ENCODE measurements at regions not wholly inside any gene's neighbourhood (a gene's known extent, or its start where the extent isn't known, plus 50 kb on each side); places are given as distances from the start of the nearest gene placed in this dataset.
A peak's percentile ranks its signal among the peaks of the same experiment; 100 is the strongest.

DNA sequence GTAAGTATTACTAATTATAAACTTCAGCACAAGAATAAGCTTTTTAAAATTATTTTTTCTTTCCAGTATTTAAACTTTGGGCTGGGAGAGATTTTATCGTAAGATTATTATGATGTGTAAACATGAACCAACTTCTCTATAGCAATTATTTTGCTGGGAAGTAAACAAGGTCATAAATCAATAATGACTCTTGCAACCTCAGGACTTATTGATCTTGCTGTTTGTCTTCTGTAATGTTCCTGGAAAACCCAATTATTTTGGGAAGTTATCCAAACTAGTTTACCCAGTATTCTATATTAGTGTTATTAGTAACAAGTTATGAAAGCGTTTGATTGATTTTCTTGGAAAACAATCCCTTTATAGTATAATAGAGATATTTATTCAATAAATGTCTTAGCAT is 174.9 kb downstream of the PPP1R2C start:
- no peak for TF ChIP-seq POLR2A (IDR thresholded peaks at IDR 0.05)
- TF ChIP-seq, protein P1, sequence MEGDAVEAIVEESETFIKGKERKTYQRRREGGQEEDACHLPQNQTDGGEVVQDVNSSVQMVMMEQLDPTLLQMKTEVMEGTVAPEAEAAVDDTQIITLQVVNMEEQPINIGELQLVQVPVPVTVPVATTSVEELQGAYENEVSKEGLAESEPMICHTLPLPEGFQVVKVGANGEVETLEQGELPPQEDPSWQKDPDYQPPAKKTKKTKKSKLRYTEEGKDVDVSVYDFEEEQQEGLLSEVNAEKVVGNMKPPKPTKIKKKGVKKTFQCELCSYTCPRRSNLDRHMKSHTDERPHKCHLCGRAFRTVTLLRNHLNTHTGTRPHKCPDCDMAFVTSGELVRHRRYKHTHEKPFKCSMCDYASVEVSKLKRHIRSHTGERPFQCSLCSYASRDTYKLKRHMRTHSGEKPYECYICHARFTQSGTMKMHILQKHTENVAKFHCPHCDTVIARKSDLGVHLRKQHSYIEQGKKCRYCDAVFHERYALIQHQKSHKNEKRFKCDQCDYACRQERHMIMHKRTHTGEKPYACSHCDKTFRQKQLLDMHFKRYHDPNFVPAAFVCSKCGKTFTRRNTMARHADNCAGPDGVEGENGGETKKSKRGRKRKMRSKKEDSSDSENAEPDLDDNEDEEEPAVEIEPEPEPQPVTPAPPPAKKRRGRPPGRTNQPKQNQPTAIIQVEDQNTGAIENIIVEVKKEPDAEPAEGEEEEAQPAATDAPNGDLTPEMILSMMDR (IDR thresholded peaks at IDR 0.05), result no peak
- Histone ChIP-seq H3K4me1 (replicated peaks in 1 of 2) (no peaks in the 10 kb centered on the region), H3K27ac (no peak overlapping the region), H3K9me3 (replicated peaks in 1 of 3) (no peaks in the 10 kb centered on the region), H3K36me3 (replicated peaks in 1 of 2) (no peaks in the 10 kb centered on the region), H3K4me3 (no peak overlapping the region), H3K27me3 (peaks cover 4% of the 10 kb centered on the region)
- DNase-seq, result no peak
- WGBS, 4 donors, result 66 to 75% (median 73%) methylated on average over 2 of the region's 2 CpGs
- intact Hi-C loops (cut with DNase I), result no loop called here

DNA sequence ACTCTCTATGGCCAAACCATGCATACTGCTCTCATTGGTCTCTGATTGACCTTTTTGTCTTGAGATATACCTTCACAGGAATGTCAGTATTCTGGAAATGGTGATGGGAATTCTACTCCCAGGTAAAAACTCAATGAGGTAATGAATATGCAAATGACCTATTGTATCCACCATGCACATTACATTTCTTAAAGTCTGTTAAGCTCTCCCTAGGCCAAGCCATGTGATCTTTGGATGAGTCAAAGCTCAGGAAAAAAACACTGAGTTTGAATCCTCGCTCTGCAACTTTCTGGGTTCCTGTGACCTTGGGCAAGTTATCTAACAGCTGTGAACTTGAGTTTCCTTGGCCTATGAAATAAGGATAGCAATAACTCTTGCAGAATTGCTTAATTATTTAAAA is 175.4 kb downstream of the PPP1R2C start:
- TF ChIP-seq POLR2A (IDR thresholded peaks at IDR 0.05), result no peak
- TF ChIP-seq, protein P1 (IDR thresholded peaks at IDR 0.05), result no peak
- WGBS, 4 donors, result 13 to 46% (median 27%) methylated on average over 1 of the region's 1 CpG
- Histone ChIP-seq H3K27me3 (peaks cover 4% of the 10 kb centered on the region), H3K36me3 (replicated peaks in 1 of 2) (no peaks in the 10 kb centered on the region), H3K4me3 (no peak overlapping the region), H3K9me3 (replicated peaks in 1 of 3) (no peaks in the 10 kb centered on the region), H3K27ac (no peak overlapping the region), H3K4me1 (replicated peaks in 1 of 2) (no peaks in the 10 kb centered on the region)
- peak in 5 of 7 donors; percentile 16 to 41 (median 21) for DNase-seq
- intact Hi-C loops (cut with DNase I), result no loop called here

DNA sequence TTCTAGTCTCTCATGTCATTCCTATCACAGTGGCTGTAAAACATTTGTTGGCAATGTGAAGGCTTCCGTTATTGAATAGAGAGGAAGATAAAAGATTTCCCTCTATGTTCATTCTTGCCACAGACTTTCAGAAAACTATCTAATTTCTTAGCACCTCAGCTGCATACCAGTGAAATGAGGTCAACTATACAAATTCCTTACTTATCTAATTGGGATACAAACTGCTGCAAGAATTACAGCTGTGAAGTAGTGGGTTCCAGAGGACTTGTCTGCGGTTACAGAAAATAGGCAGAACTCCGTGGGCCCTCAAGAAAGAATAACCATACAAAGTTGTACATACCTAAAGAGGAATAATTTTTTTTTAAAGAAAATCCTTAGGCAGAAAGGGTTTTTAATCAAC is 175.8 kb downstream of the PPP1R2C start:
- Histone ChIP-seq H3K36me3 (replicated peaks in 1 of 2) (no peaks in the 10 kb centered on the region), H3K9me3 (replicated peaks in 1 of 3) (no peaks in the 10 kb centered on the region), H3K4me3 (no peak overlapping the region), H3K27me3 (peaks cover 4% of the 10 kb centered on the region), H3K27ac (no peak overlapping the region), H3K4me1 (replicated peaks in 1 of 2) (no peaks in the 10 kb centered on the region)
- TF ChIP-seq, protein P1 (IDR thresholded peaks at IDR 0.05), result no peak
- no peak for TF ChIP-seq POLR2A (IDR thresholded peaks at IDR 0.05)
- intact Hi-C loops (cut with DNase I), result no loop called here
- WGBS, 4 donors, result 57 to 77% (median 66%) methylated on average over 3 of the region's 3 CpGs
- no peak for DNase-seq

DNA sequence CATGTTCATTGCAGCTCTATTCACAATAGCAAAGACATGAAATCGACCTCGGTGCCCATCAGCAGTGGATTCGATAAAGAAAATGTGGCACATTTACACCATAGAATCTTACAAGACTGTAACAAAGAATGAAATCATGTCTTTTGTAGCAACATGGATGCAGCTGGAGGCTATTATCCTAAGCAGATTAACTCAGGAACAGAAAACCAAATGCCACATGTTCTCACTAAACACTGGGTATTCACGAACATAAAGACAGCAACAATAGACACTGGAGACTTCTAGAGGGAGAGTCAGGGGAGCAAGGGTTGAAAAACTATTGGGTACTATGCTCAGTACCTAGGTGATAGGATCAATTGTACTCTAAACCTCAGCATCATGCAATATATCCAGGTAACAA is 180.5 kb downstream of the PPP1R2C start:
- no peak overlapping the region for H3K4me3 ChIP-seq
- H3K4me1 ChIP-seq (replicated peaks in 1 of 2), result no peaks in the 10 kb centered on the region
- H3K27ac ChIP-seq, result no peak overlapping the region
- no peak for DNase-seq
- intact Hi-C loops (cut with DNase I), result no loop called here
- H3K36me3 ChIP-seq (replicated peaks in 1 of 2), result no peaks in the 10 kb centered on the region
- no peaks in the 10 kb centered on the region for H3K9me3 ChIP-seq (replicated peaks in 1 of 3)
- 76 to 92% (median 84%) methylated on average over 4 of the region's 4 CpGs for WGBS, 4 donors
- TF ChIP-seq, protein P1 (IDR thresholded peaks at IDR 0.05), result no peak
- H3K27me3 ChIP-seq, result no peaks in the 10 kb centered on the region
